PC-9 (cell line): ENCODE measurements at regions not wholly inside any gene's neighbourhood (a gene's known extent, or its start where the extent isn't known, plus 50 kb on each side); places are given as distances from the start of the nearest gene placed in this dataset.

Experiments used
- CTCF ChIP-seq: fragments of 200-600 bp; sonication (generic); conservative IDR thresholded peaks from 2 replicates; pipeline ENCODE4 v1.6.1; 2017; ENCODE audit warnings: mixed run types, antibody characterized with exemption, mild to moderate bottlenecking, moderate library complexity
- EZH2 ChIP-seq: fragments of 200-600 bp; sonication (generic); IDR thresholded peaks from 2 replicates; pipeline ENCODE4 v1.8.0; 2017; ENCODE audit warnings: antibody characterized with exemption, low read depth

GRCh38 chr1:59041646-59042277, 255.1 kb upstream of the FGGY start:
- TF ChIP-seq CTCF (no peak), EZH2 (no peak)
